Glutamatergic neuron (in vitro differentiated cells): ENCODE measurements at regions not wholly inside any gene's neighbourhood (a gene's known extent, or its start where the extent isn't known, plus 50 kb on each side); places are given as distances from the start of the nearest gene placed in this dataset.

Experiments
- DNase-seq: peaks from one replicate; pipeline ENCODE4 v3.0.0; 2022
- H3K27ac Mint-ChIP-seq: one replicate; pipeline ENCODE4 v1.8.0; 2020; ENCODE audit warnings: mild to moderate bottlenecking, mixed read lengths, inconsistent platforms; ENCODE audit not compliant: unreplicated experiment
- H3K27me3 Mint-ChIP-seq: one replicate; pipeline ENCODE4 v1.8.0; 2020; ENCODE audit warnings: mild to moderate bottlenecking, moderate library complexity, mixed read lengths, inconsistent platforms; ENCODE audit not compliant: unreplicated experiment
- H3K36me3 Mint-ChIP-seq: one replicate; pipeline ENCODE4 v1.8.0; 2020; ENCODE audit warnings: mild to moderate bottlenecking, mixed read lengths, inconsistent platforms; ENCODE audit not compliant: unreplicated experiment
- H3K4me1 Mint-ChIP-seq: one replicate; pipeline ENCODE4 v1.8.0; 2020; ENCODE audit warnings: mild to moderate bottlenecking, low read depth, mixed read lengths, inconsistent platforms; ENCODE audit not compliant: unreplicated experiment
- H3K4me3 Mint-ChIP-seq: one replicate; pipeline ENCODE4 v1.8.0; 2020; ENCODE audit warnings: mild to moderate bottlenecking, mixed read lengths, inconsistent platforms; ENCODE audit not compliant: unreplicated experiment
- H3K9me3 Mint-ChIP-seq: one replicate; pipeline ENCODE4 v1.8.0; 2020; ENCODE audit warnings: mild to moderate bottlenecking, moderate library complexity, mixed read lengths, inconsistent platforms; ENCODE audit not compliant: unreplicated experiment
- CTCF ChIP-seq: fragments of 200-600 bp; sonication (generic); IDR thresholded peaks from one replicate; pipeline ENCODE4 v1.5.0; 2021; ENCODE audit not compliant: partially characterized antibody, unreplicated experiment

- H3K27me3 Mint-ChIP-seq = no peaks in the 10 kb centered on the region
- H3K9me3 Mint-ChIP-seq = peaks cover 2% of the 10 kb centered on the region
- no peaks in the 10 kb centered on the region for H3K36me3 Mint-ChIP-seq
- H3K4me3 Mint-ChIP-seq = no peak overlapping the region
- TF ChIP-seq CTCF = no peak
- peaks cover 9% of the 10 kb centered on the region for H3K4me1 Mint-ChIP-seq
- no peak overlapping the region for H3K27ac Mint-ChIP-seq
- DNase-seq = no peak
Observed at GRCh38 chr12:75913502-75914351, 117.8 kb downstream of the PHLDA1 start.

- no peak for TF ChIP-seq CTCF
- peaks cover 11% of the 10 kb centered on the region for H3K4me1 Mint-ChIP-seq
- peak overlapping the region; percentile 77 for H3K27ac Mint-ChIP-seq
- no peaks in the 10 kb centered on the region for H3K27me3 Mint-ChIP-seq
- H3K9me3 Mint-ChIP-seq = no peaks in the 10 kb centered on the region
- no peaks in the 10 kb centered on the region for H3K36me3 Mint-ChIP-seq
- H3K4me3 Mint-ChIP-seq = no peak overlapping the region
- no peak for DNase-seq
Observed at GRCh38 chr12:75909714-75910656, 121.6 kb downstream of the PHLDA1 start.

DNA sequence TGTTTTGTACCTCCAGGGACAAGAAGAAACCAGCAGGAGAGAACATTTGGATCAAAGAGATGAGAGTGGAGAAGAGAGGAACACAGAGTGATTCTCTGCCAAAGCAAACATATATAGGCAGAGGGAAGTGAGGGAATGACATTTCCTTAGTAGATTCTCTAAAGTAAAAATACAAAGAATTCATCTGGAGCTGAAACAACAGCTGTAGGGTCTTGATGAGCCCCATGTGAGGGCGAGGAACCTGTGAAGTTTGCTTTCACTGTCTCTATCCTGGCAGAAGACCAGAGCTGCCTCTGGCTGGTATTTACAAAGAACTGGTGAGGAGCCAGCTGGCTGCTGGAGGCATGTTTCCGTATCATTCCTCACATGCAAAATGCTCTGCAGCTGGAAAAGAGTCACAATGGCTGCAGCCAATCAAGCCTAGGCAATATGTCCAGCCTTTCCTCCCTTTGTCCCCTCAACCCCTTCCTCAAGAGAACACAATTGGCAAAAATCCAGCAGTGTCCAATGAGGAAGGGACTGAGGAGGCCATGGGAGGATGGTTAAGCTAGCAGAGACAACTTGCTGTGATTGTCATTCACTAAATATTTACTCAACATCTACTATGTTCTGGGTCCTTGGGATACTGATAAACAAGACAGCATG, 122.5 kb downstream of the PHLDA1 start:
- Mint-ChIP-seq H3K27me3 (no peaks in the 10 kb centered on the region), H3K36me3 (no peaks in the 10 kb centered on the region), H3K27ac (peak overlapping the region; percentile 77), H3K4me3 (no peak overlapping the region), H3K9me3 (no peaks in the 10 kb centered on the region), H3K4me1 (peaks cover 11% of the 10 kb centered on the region)
- no peak for TF ChIP-seq CTCF
- no peak for DNase-seq

GRCh38 chr12:75905922-75906321, 125.7 kb downstream of the PHLDA1 start:
- no peak for TF ChIP-seq CTCF
- H3K27ac Mint-ChIP-seq = no peak overlapping the region

More at GRCh38 chr12:75905922-75906321, 125.7 kb downstream of the PHLDA1 start:
- DNase-seq = no peak
- H3K27me3 Mint-ChIP-seq = no peaks in the 10 kb centered on the region
- H3K4me1 Mint-ChIP-seq = peaks cover 18% of the 10 kb centered on the region
- H3K9me3 Mint-ChIP-seq = no peaks in the 10 kb centered on the region
- no peaks in the 10 kb centered on the region for H3K36me3 Mint-ChIP-seq
- H3K4me3 Mint-ChIP-seq = no peak overlapping the region
